ENCODE measurements at regions not wholly inside any gene's neighbourhood (a gene's known extent, or its start where the extent isn't known, plus 50 kb on each side); places are given as distances from the start of the nearest gene placed in this dataset.
"Not testable (repeated sequence)": the region's sequence is repeated elsewhere in the genome, so short reads cannot be mapped to it uniquely, and the experiment has no call there.

- no peaks in the 10 kb centered on the region for H3K4me1 ChIP-seq (replicated peaks in 1 of 2)
- H3K27me3 ChIP-seq = no peaks in the 10 kb centered on the region
- no peak overlapping the region for H3K4me3 ChIP-seq
- intact Hi-C loops (cut with DNase I) = no loop called here
- no peaks in the 10 kb centered on the region for H3K36me3 ChIP-seq (replicated peaks in 1 of 2)
- WGBS, 4 donors = 83 to 93% (median 88%) methylated on average over 7 of the region's 7 CpGs
- H3K9me3 ChIP-seq (replicated peaks in 1 of 3) = no peaks in the 10 kb centered on the region
- DNase-seq = no peak
- H3K27ac ChIP-seq = no peak overlapping the region
- TF ChIP-seq POLR2A (IDR thresholded peaks at IDR 0.05) = no peak
- no peak for TF ChIP-seq CTCF (IDR thresholded peaks at IDR 0.05)
Measured at GRCh38 chr13:104614361-104615145, 1548.3 kb upstream of the SLC10A2 start.

GRCh38 chr13:104608331-104608730 lies 1542.1 kb upstream of the SLC10A2 start:
- Histone ChIP-seq H3K27me3 (no peaks in the 10 kb centered on the region), H3K27ac (no peak overlapping the region), H3K9me3 (replicated peaks in 1 of 3) (no peaks in the 10 kb centered on the region), H3K4me1 (replicated peaks in 1 of 2) (no peaks in the 10 kb centered on the region), H3K36me3 (replicated peaks in 1 of 2) (no peaks in the 10 kb centered on the region), H3K4me3 (no peak overlapping the region)
- no peak for DNase-seq
- TF ChIP-seq POLR2A (IDR thresholded peaks at IDR 0.05) = no peak
- TF ChIP-seq CTCF (IDR thresholded peaks at IDR 0.05) = no peak
- intact Hi-C loops (cut with DNase I) = no loop called here
- WGBS, 4 donors = 70 to 82% (median 78%) methylated on average over 2 of the region's 2 CpGs

GRCh38 chr13:104605435-104605834 lies 1539.2 kb upstream of the SLC10A2 start:
- H3K4me1 ChIP-seq (replicated peaks in 1 of 2); H3K27ac ChIP-seq; H3K9me3 ChIP-seq (replicated peaks in 1 of 3); DNase-seq; H3K4me3 ChIP-seq; intact Hi-C loops (cut with DNase I); H3K36me3 ChIP-seq (replicated peaks in 1 of 2); H3K27me3 ChIP-seq: not testable (repeated sequence)
- 90 to 95% (median 93%) methylated on average over 7 of the region's 7 CpGs for WGBS, 4 donors

- Histone ChIP-seq H3K9me3 (replicated peaks in 1 of 3) (no peaks in the 10 kb centered on the region), H3K4me3 (no peak overlapping the region), H3K36me3 (replicated peaks in 1 of 2) (no peaks in the 10 kb centered on the region), H3K27ac (no peak overlapping the region), H3K27me3 (no peaks in the 10 kb centered on the region), H3K4me1 (replicated peaks in 1 of 2) (no peaks in the 10 kb centered on the region)
- TF ChIP-seq POLR2A (IDR thresholded peaks at IDR 0.05) = no peak
- no peak for TF ChIP-seq CTCF (IDR thresholded peaks at IDR 0.05)
- DNase-seq = no peak
- 80 to 98% (median 89%) methylated on average over 2 of the region's 2 CpGs for WGBS, 4 donors
- intact Hi-C loops (cut with DNase I) = no loop called here
Measured at GRCh38 chr13:104597546-104598180, 1531.4 kb upstream of the SLC10A2 start.

- H3K27me3 ChIP-seq = no peaks in the 10 kb centered on the region
Measured at GRCh38 chr13:104595511-104595910, 1529.3 kb upstream of the SLC10A2 start.

More at GRCh38 chr13:104595511-104595910, 1529.3 kb upstream of the SLC10A2 start:
- no peak for TF ChIP-seq CTCF (IDR thresholded peaks at IDR 0.05)
- TF ChIP-seq POLR2A (IDR thresholded peaks at IDR 0.05) = no peak
- Histone ChIP-seq H3K27ac (no peak overlapping the region), H3K4me3 (no peak overlapping the region), H3K9me3 (replicated peaks in 1 of 3) (no peaks in the 10 kb centered on the region), H3K36me3 (replicated peaks in 1 of 2) (no peaks in the 10 kb centered on the region), H3K4me1 (replicated peaks in 1 of 2) (no peaks in the 10 kb centered on the region)
- intact Hi-C loops (cut with DNase I) = no loop called here
- DNase-seq = no peak
- 50 to 71% (median 55%) methylated on average over 3 of the region's 3 CpGs for WGBS, 4 donors
